Tibial nerve (tissue), 4 donors: ENCODE measurements at regions not wholly inside any gene's neighbourhood (a gene's known extent, or its start where the extent isn't known, plus 50 kb on each side); places are given as distances from the start of the nearest gene placed in this dataset.

Source experiments
- EP300 ChIP-seq, 2 donors: sonication (generic); formaldehyde crosslinking; IDR thresholded peaks; one replicate each; pipeline ENCODE4 v1.6.1; 2017; ENCODE audit warnings: antibody characterized with exemption in 2 of 2, mild to moderate bottlenecking in 1 of 2
- POLR2A ChIP-seq, 2 donors: fragments of 450-650 bp; IDR thresholded peaks; one replicate each; pipeline ENCODE4 v1.6.1; 2017; ENCODE audit warnings: antibody characterized with exemption in 2 of 2, mild to moderate bottlenecking in 2 of 2, moderate library complexity in 2 of 2
- TF ChIP-seq, protein P1 (sequence below), 5 experiments: fragments of 200-600 bp in 3 of 5; fragments of 450-650 bp in 2 of 5; sonication (generic) in 3 of 5; IDR thresholded peaks; one replicate each; pipeline ENCODE4 v1.5.1; 2016 to 2019; ENCODE audit warnings: antibody characterized with exemption in 5 of 5, mild to moderate bottlenecking in 3 of 5, moderate library complexity in 2 of 5

DNA sequence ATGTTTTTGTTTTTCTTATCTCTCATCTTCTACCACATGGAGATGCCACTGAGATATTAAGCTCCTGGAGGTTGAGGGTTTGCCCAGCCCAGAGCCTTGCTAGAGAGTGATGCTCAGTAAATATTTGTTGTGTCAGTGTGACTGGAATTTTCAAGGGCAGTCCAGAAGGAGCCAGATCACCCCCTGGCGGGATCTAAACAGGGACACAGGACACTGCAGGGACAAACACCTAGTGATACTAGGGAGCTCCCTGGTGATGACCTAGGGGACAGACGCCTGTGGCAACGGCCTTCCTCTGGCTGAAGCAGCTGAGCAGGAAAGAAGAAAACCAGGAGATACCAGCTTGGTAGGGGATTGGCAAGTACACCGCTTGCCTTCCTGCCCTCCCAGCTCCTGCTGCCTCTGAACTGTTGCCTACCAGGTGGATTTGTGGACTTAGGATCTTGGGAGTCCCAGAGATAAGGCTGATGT, 714.4 kb upstream of the TBX3 start:
- TF ChIP-seq, protein P1, sequence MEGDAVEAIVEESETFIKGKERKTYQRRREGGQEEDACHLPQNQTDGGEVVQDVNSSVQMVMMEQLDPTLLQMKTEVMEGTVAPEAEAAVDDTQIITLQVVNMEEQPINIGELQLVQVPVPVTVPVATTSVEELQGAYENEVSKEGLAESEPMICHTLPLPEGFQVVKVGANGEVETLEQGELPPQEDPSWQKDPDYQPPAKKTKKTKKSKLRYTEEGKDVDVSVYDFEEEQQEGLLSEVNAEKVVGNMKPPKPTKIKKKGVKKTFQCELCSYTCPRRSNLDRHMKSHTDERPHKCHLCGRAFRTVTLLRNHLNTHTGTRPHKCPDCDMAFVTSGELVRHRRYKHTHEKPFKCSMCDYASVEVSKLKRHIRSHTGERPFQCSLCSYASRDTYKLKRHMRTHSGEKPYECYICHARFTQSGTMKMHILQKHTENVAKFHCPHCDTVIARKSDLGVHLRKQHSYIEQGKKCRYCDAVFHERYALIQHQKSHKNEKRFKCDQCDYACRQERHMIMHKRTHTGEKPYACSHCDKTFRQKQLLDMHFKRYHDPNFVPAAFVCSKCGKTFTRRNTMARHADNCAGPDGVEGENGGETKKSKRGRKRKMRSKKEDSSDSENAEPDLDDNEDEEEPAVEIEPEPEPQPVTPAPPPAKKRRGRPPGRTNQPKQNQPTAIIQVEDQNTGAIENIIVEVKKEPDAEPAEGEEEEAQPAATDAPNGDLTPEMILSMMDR (IDR thresholded peaks at IDR 0.05) = no peak
- TF ChIP-seq EP300 (IDR thresholded peaks at IDR 0.05) = no peak
- TF ChIP-seq POLR2A (IDR thresholded peaks at IDR 0.05) = no peak
